Hepatocyte (in vitro differentiated cells): ENCODE measurements at regions not wholly inside any gene's neighbourhood (a gene's known extent, or its start where the extent isn't known, plus 50 kb on each side); places are given as distances from the start of the nearest gene placed in this dataset.
A peak's percentile ranks its signal among the peaks of the same experiment; 100 is the strongest.
"Not testable (repeated sequence)": the region's sequence is repeated elsewhere in the genome, so short reads cannot be mapped to it uniquely, and the experiment has no call there.

Source experiments
- DNase-seq: peaks from one replicate; pipeline ENCODE4 v3.0.0-alpha.2; 2016; ENCODE audit warnings: low spot score
- H2AFZ ChIP-seq: fragments of 200-600 bp; sonication (generic); 2 replicates; pipeline ENCODE4 v1.6.0; 2016; ENCODE audit warnings: antibody characterized with exemption, mild to moderate bottlenecking
- H3K27ac ChIP-seq: fragments of 200-600 bp; sonication (generic); 2 replicates; pipeline ENCODE4 v1.5.1; 2016; ENCODE audit warnings: mild to moderate bottlenecking
- H3K27me3 ChIP-seq: fragments of 200-600 bp; sonication (generic); 2 replicates; pipeline ENCODE4 v1.6.1; 2016
- H3K36me3 ChIP-seq: fragments of 200-600 bp; sonication (generic); replicated peaks from 2 replicates; pipeline ENCODE4 v1.5.1; 2016; ENCODE audit warnings: low read depth; ENCODE audit not compliant: insufficient read depth
- H3K4me1 ChIP-seq: fragments of 200-600 bp; sonication (generic); 2 replicates; pipeline ENCODE4 v1.5.1; 2016; ENCODE audit warnings: mild to moderate bottlenecking, moderate library complexity; ENCODE audit not compliant: insufficient read depth
- H3K4me2 ChIP-seq: fragments of 200-600 bp; sonication (generic); 2 replicates; pipeline ENCODE4 v1.6.0; 2016
- H3K4me3 ChIP-seq: fragments of 200-600 bp; sonication (generic); 2 replicates; pipeline ENCODE4 v1.5.1; 2016; ENCODE audit warnings: mild to moderate bottlenecking
- H3K79me2 ChIP-seq: fragments of 200-600 bp; sonication (generic); 2 replicates; pipeline ENCODE4 v1.6.0; 2017; ENCODE audit warnings: mild to moderate bottlenecking
- H3K9me2 ChIP-seq: fragments of 200-600 bp; sonication (generic); replicated peaks from 2 replicates; pipeline ENCODE4 v1.6.0; 2017; ENCODE audit warnings: mild to moderate bottlenecking; ENCODE audit not compliant: insufficient read depth
- H3K9me3 ChIP-seq: fragments of 200-600 bp; sonication (generic); 2 replicates; pipeline ENCODE4 v1.5.1; 2016; ENCODE audit warnings: low read depth, mild to moderate bottlenecking
- H4K20me1 ChIP-seq: fragments of 200-600 bp; sonication (generic); 2 replicates; pipeline ENCODE4 v1.6.0; 2016; ENCODE audit warnings: mild to moderate bottlenecking; ENCODE audit not compliant: insufficient read depth, poor library complexity, severe bottlenecking
- WGBS: methylation state at CpG from one replicate; pipeline ENCODE4 v1.1.6; 2016; ENCODE audit warnings: low lambda C conversion rate; ENCODE audit errors: missing lambda C conversion rate; 5-methylcytosine and 5-hydroxymethylcytosine counted together
- TF ChIP-seq, protein P1 (sequence below): fragments of 200-600 bp; sonication (generic); IDR thresholded peaks from 2 replicates; pipeline ENCODE4 v1.5.1; 2016; ENCODE audit warnings: antibody characterized with exemption, mild to moderate bottlenecking; ENCODE audit not compliant: poor library complexity

DNA sequence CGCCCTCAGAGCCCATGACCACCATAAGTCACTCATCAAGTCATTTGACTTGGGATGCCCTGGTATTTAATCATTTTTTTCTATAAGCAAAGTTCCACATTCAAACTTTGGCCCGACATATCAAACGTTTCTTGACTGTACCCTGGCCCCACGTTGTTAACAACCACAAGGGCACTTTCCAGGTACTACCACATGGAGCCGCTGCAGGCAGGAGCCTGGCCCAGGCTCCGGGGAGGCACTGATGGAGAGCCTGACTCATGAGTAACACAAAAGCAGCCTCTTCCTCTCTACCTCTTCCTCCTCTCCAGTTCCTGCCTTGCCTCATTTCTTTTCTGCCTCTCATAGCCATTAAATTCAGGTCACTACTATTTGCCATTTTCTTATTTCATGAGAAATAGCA is 95.9 kb upstream of the ADORA2B start:
- WGBS: 40% methylated on average over 6 of the region's 6 CpGs
- peak overlapping the region; percentile 70 for H3K27ac ChIP-seq
- H3K36me3 ChIP-seq, H4K20me1 ChIP-seq, H3K4me1 ChIP-seq, H3K9me2 ChIP-seq, H2AFZ ChIP-seq, H3K27me3 ChIP-seq, H3K4me2 ChIP-seq, H3K9me3 ChIP-seq, H3K4me3 ChIP-seq, H3K79me2 ChIP-seq: not testable (repeated sequence)
- TF ChIP-seq, protein P1, sequence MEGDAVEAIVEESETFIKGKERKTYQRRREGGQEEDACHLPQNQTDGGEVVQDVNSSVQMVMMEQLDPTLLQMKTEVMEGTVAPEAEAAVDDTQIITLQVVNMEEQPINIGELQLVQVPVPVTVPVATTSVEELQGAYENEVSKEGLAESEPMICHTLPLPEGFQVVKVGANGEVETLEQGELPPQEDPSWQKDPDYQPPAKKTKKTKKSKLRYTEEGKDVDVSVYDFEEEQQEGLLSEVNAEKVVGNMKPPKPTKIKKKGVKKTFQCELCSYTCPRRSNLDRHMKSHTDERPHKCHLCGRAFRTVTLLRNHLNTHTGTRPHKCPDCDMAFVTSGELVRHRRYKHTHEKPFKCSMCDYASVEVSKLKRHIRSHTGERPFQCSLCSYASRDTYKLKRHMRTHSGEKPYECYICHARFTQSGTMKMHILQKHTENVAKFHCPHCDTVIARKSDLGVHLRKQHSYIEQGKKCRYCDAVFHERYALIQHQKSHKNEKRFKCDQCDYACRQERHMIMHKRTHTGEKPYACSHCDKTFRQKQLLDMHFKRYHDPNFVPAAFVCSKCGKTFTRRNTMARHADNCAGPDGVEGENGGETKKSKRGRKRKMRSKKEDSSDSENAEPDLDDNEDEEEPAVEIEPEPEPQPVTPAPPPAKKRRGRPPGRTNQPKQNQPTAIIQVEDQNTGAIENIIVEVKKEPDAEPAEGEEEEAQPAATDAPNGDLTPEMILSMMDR: peak; percentile 36
- DNase-seq: peak; percentile 67

GRCh38 chr17:15850071-15850470 is 94.9 kb upstream of the ADORA2B start:
- not testable (repeated sequence) for H3K4me2 ChIP-seq, H3K9me2 ChIP-seq, H3K4me3 ChIP-seq, H3K27me3 ChIP-seq, H3K79me2 ChIP-seq, H2AFZ ChIP-seq, H3K36me3 ChIP-seq, H4K20me1 ChIP-seq, DNase-seq, H3K27ac ChIP-seq, H3K4me1 ChIP-seq, H3K9me3 ChIP-seq
- WGBS: 70% methylated on average over 2 of the region's 2 CpGs

DNA sequence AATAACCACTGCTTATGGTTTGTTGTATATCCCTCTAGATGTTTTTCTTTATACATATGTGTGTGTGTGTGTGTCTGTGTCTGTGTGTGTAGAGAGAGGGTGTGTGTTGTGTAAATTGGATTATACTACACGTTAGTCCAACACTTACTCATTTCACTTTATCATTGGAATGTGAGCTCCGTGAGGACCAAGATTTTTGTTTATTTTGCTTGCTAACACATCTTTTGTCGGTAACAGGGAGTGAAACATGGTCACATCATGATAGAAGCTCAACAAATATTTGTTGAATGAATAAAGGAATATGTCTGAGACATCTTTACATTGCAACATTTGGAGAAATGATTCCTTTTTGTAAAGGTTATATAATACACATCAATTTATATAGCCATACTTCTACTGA is 94.2 kb upstream of the ADORA2B start:
- not testable (repeated sequence) for DNase-seq, H3K79me2 ChIP-seq, H3K36me3 ChIP-seq, H3K4me3 ChIP-seq, H3K27ac ChIP-seq, H3K27me3 ChIP-seq, H4K20me1 ChIP-seq, H3K9me3 ChIP-seq, H3K9me2 ChIP-seq, H3K4me2 ChIP-seq, H3K4me1 ChIP-seq, H2AFZ ChIP-seq
- 32% methylated on average over 3 of the region's 3 CpGs for WGBS

GRCh38 chr17:15852863-15853262 is 92.1 kb upstream of the ADORA2B start:
- H3K4me1 ChIP-seq, H3K9me2 ChIP-seq, H4K20me1 ChIP-seq, H3K4me3 ChIP-seq, H3K36me3 ChIP-seq, DNase-seq, H3K4me2 ChIP-seq, H3K27me3 ChIP-seq, H3K27ac ChIP-seq, H3K9me3 ChIP-seq, H3K79me2 ChIP-seq, H2AFZ ChIP-seq: not testable (repeated sequence)
- WGBS: 21% methylated on average over 2 of the region's 4 CpGs

- WGBS: 63% methylated on average over 2 of the region's 3 CpGs
- H3K4me2 ChIP-seq, H3K79me2 ChIP-seq, H3K4me1 ChIP-seq, H2AFZ ChIP-seq, H3K27ac ChIP-seq, H3K27me3 ChIP-seq, H3K36me3 ChIP-seq, H3K4me3 ChIP-seq, H3K9me2 ChIP-seq, H3K9me3 ChIP-seq, DNase-seq, H4K20me1 ChIP-seq: not testable (repeated sequence)
Observed at GRCh38 chr17:15856191-15856590, 88.7 kb upstream of the ADORA2B start.

GRCh38 chr17:15856745-15857144 is 88.2 kb upstream of the ADORA2B start:
- not testable (repeated sequence) for H3K79me2 ChIP-seq, H3K27me3 ChIP-seq, H3K4me2 ChIP-seq, DNase-seq, H2AFZ ChIP-seq, H3K27ac ChIP-seq, H4K20me1 ChIP-seq, H3K4me3 ChIP-seq, H3K9me3 ChIP-seq, H3K4me1 ChIP-seq, H3K9me2 ChIP-seq, H3K36me3 ChIP-seq
- 93% methylated on average over 2 of the region's 2 CpGs for WGBS

DNA sequence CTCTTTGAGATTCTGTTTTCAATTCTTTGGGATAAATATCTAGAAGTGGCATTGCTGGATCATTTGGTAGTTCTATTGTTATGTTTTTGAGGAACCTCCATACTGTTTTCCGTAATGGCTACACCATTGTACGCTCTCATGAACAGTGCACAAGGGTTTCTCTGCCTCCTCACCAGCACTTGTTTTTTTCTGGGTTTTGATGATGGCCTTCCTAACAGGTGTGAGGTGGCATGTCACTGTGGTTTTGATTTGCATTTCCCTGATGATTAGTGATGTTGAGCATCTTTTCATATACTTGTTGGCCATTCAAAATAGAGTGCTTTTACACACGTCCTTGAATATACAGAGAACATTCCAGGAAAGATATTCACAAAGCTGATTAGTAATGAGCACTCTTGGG is 86.8 kb upstream of the ADORA2B start:
- H3K27me3 ChIP-seq, H4K20me1 ChIP-seq, H2AFZ ChIP-seq, H3K9me3 ChIP-seq, H3K4me2 ChIP-seq, DNase-seq, H3K79me2 ChIP-seq, H3K36me3 ChIP-seq, H3K4me1 ChIP-seq, H3K4me3 ChIP-seq, H3K9me2 ChIP-seq, H3K27ac ChIP-seq: not testable (repeated sequence)
- WGBS: 92% methylated on average over 3 of the region's 3 CpGs

DNA sequence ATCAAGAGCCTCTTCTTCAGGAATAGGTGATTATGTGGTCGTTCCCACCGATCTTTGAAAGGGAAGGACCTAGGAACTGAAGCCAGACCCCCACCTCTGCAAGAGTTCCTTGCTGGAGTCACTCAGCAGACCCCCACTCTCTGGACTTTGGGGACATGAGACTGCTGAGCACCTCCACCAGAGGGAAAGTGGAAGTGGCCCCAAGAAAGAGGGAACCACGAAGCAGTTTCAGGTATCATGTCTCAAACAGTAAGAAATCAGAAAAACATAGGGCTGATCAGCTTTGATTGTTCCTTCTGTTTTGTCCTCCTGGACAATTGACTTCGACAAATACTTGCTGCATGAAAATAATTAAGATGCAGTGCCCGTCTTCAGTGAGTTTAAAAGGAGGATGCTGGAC is 84.2 kb upstream of the ADORA2B start:
- WGBS: 93% methylated on average over 5 of the region's 5 CpGs
- H3K36me3 ChIP-seq, H3K27me3 ChIP-seq, DNase-seq, H3K79me2 ChIP-seq, H3K4me2 ChIP-seq, H3K9me2 ChIP-seq, H3K4me1 ChIP-seq, H2AFZ ChIP-seq, H4K20me1 ChIP-seq, H3K4me3 ChIP-seq, H3K27ac ChIP-seq, H3K9me3 ChIP-seq: not testable (repeated sequence)

- not testable (repeated sequence) for H3K9me2 ChIP-seq, H3K36me3 ChIP-seq, H3K4me2 ChIP-seq, DNase-seq, H3K79me2 ChIP-seq, H3K4me3 ChIP-seq, H4K20me1 ChIP-seq, H3K9me3 ChIP-seq, H3K27ac ChIP-seq, H3K4me1 ChIP-seq, H3K27me3 ChIP-seq, H2AFZ ChIP-seq
- WGBS: 94% methylated on average over 4 of the region's 4 CpGs
Observed at GRCh38 chr17:15864061-15864460, 80.9 kb upstream of the ADORA2B start.
